HG02678 (cell line): ENCODE measurements at regions not wholly inside any gene's neighbourhood (a gene's known extent, or its start where the extent isn't known, plus 50 kb on each side); places are given as distances from the start of the nearest gene placed in this dataset.

Experiments used
- ATAC-seq: cut with Tn5 transposase; IDR thresholded peaks from one replicate; pipeline ENCODE4 v1.9.1; 2021; ENCODE audit warnings: mild to moderate bottlenecking, moderate library complexity; ENCODE audit not compliant: unreplicated experiment

DNA sequence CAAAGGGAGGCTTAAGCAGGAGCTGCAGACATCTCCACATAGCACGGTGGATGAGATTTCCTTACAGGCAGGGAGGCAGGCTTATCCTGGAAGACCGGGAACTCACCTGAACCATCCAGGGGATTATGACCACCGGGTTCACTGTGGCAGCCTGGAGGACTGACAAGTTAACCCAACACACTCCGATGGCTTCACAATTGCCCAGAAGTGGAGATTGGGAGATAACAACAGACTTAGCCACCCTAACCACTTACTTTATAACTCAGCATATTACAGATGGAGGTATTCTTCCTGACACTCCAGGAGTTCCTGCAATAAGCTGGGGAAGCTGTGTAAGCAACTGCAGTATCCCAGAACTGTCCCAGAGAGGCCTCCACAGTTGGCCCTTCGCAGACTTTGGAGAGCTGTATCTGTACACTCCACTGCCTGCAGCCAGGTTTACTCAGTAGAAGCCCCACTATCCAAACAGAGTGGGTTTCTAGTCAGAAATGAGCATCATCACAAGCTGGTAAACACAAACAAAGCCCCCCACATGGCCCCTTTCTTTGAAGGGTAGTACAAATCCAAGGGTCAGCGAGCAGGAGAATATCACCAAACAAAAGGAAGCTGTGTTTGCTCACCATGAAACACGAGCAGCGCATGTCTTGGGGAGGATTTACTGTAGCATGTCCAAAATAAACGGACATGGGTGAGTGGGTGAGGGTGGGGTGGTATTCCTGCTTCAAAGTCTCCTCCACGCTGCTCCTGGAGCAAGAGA lies 462.2 kb downstream of the RASEF start:
- ATAC-seq: no peak

DNA sequence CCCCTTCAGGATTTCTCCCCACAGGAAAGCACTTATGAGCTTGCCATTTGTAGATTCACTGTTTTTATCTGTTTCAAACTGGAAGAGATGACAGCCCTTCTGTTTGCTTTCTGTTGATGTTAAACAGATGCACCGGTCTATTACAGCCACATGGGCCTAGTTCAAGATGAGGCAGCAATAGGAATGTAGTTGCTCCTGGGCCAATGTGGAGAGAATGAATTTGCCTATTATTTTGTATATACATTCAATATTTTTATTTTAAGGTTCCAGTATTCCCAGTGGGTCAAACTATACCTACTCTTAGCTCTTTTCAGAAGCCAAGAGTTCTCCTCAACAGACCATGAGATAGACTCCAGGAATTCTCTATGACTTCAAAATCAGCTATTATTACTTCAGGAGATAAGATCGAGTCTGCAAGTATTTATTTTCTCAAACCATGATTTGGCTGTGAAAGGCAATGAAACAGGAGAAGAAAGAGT lies 461.6 kb downstream of the RASEF start:
- no peak for ATAC-seq

DNA sequence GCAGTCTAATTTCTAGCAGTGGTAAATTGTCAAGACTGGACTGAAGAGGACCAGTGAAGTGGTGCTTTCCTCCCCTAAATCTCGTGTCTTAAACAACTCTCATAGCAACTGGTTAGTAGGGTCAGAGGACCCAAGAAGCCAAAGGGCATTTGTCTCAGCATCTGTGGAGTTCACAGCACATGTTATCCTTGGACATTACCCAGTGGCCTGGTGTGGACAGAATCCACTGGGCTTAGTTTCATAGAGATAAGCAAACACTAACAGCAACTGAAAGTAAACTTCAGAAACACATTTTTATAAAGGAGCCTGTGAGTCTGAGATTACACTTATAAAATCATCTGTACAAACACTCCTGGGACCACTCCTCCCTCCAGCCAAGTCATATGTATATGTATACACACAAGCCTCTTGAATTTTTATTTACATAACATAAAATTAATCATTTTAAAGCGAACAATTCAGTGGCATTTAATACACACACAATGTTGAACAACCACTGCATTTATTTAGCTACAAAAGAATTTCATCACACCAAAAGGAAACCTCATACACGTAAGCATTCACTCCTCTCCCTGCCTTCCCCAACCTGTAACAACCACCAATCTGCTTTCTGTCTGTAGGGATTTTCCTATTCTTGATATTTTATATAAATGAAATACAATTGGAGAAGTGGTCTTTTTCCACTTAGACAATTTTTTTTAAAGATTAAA lies 457.8 kb downstream of the RASEF start:
- ATAC-seq: no peak

DNA sequence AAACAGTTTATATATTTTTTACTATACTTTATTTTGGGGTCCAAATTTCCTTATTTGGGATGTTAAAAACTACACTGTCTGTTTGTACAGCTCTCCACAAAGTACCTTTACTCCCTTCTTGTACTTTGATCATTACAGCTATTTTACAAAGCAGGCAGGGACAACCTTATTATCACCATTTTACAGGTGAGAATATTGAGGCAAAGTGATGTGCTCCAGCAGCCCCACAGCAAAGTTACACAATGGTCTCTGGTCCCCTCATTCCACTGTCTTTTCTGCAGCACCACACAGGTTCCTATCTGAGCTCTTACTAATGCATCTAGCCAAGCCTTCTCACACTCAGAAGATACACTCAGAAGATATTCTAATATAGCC lies 457.3 kb downstream of the RASEF start:
- ATAC-seq: no peak

DNA sequence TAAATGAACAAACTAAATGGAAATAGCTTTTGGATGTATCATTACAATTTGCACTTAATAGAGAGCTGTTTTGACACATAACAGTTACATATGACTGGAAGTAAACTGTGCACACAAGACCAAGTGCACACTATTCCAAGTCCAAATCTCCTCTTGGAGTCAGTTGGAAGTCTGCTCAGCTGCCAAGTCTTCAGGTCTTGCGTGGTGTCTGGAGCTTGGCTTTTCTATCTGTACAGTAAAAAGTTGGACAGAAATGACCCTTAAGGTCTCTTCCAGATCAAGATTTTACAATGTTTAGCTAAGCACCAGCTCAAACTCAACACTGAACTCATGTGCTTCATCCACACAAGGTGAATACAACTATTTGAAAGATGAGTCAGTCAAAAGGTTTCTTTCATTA lies 456.9 kb downstream of the RASEF start:
- ATAC-seq: no peak

DNA sequence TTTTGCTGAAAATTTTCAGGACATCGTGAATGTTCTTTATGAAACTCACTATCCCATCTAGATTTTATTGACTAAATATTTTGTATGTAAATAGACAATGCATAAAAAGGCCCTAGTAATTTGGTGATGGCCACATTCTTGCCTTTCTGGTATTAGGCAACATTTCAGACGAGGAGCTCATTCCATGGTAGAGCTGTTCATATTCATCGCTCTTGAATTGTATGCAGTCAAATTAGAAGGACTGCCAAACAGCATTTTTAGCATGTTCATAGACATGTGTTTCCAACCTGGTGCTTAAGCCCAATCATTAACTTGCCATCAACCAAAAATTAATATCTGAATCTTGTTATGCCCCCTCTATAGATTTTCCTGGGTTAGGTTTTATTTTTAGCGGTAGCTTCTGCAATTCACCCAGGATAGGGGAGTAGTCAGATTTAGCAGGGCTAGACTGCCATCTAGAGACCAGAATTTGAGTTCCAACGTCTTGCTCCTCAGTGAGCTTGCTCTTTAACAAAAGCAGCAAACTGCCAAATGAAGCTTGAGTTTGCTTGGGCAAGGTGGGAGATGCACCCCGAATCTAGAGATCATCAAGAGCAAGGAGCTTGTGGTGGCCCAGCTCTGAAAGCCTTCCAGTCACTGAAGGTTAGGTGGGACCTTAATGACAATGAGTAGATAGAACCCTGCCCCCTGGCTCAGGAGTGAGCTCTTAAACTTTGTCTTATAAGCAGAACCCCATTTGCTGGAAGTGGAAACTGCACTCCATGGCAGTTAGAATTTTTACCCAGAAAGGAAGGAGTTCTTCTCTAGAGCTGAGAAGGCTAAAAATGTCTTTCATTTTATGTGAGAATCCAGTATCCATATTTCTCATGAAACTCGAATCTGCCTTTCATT lies 456.2 kb downstream of the RASEF start:
- peak; percentile 48 for ATAC-seq

DNA sequence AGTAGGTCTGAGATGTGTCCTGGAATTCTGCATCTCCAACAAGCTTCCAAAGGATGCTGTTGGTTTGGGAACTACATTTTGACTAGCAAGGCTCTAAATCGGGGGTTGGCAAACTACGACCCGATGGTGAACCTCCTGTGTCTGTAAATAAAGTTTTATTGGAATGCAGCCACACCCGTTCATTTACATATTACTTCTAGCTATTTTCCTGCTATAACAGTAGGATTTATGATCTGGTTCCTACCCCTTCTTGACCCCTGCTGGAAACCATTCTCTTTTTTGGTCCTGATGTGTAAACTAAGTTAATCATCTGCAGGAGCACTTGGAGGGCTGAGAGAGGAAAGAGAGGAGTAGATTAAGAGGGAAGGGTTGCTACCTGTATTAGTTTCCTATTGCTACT lies 454.5 kb downstream of the RASEF start:
- ATAC-seq: no peak

DNA sequence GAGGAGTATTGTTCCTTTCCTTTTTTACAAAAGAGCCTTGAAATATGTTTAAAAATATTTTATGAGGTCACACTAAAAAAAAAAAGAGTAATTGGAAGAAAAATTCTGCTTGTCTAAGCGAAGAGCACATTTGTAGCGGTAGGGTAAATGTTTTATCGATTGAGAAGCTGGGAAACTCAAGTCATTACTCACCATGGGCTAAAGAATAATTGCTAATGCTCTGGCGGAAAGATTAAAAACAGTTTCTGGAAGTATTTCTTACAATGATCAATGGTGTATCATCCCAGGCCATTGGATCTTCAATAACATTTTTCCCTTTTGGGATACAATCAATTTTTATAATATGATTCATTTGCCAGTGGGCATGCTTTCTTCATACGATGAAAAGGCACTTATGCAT lies 450.0 kb downstream of the RASEF start:
- no peak for ATAC-seq

DNA sequence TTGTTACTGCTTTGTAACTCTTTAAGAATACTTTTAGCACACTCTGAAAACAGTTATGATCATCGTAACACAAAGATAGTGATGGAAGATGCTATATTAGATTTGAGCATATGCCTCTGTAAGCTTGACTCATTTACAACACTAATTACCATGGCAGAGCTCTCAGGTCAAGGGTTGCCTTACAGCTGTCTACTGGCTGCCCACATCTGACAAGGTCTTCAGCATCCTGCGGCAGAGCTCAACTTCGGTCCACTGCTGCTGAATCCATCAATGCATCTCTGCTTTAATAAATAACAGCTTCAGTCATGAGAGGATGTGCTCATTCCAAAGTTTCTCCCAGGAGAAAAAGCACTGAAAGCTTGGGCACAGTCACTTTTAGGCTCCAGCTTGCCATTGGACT lies 449.4 kb downstream of the RASEF start:
- ATAC-seq: no peak

DNA sequence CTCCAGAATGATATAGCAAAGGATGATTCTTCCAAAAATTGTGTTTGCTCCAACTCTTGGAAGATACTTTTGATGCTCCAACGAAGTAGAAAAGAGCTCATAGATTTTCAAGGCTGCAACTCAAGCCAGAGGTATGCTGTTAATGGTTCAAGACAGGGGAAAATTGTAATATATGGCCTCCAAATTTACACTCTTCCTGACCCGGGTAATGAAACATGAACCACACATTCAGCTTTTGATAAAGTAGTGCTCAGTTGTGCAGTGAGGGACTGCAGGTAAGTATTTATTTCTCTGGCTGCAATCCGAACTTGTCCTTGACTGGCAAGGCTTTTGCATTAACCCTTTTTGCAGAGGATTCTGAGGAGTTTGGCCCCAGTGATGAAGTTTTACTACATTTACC lies 446.4 kb downstream of the RASEF start:
- ATAC-seq: no peak

DNA sequence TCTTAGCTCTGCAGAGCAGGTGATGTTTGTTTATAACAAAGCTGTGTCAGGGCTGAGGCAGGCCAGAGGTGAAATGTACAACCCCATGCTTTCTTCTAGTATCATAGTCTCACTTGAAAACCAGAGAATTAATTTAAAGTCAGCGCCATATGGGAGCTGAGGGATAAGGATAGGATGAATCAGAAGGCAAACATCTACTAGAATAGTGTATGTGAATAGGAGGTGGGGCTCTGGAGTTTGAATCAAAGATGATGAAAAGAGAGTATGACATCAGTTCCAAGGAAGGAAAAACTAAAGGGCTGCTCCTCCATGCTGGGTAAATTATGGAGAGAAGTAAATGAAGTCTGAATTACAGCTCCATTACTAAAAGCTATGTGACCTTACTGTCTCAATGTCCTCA lies 441.5 kb downstream of the RASEF start:
- no peak for ATAC-seq

DNA sequence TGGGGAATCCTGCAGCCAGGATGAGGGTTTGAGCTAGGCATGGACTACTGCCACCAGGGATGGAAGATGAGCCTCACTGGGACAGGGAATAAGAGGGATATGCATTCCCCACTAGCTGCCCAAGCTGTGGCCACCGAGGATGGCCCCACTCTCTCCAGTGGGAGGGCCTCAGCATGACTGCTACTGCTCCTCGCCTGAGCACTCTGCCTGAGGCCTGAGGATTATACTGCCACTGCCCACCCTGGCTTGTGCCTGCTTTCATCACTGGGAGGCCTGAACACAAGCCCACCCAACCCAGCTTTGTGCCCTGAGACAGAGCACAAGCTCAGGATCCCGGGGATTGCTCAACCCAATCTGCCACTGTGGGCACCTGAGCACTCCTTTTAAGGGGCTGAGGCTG lies 425.6 kb downstream of the RASEF start:
- no peak for ATAC-seq

DNA sequence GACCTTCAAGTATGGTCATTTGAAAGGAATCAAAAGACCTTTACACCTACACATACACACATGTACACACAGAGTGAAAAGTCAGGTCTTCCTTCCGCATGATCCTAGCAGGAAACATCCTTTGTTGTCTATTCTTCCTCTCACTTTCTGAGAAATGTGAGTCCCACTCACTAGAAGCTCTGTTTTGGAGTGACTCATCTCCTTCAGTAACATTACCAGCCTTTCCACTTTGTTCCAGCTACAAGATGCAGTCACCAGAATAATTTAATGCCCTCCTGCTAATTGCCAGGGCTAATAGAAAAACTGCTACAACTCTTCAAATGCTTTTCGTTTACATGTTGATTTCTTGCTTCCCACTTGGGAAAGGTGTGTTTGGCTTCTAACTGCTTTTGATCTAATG lies 417.3 kb downstream of the RASEF start:
- no peak for ATAC-seq

DNA sequence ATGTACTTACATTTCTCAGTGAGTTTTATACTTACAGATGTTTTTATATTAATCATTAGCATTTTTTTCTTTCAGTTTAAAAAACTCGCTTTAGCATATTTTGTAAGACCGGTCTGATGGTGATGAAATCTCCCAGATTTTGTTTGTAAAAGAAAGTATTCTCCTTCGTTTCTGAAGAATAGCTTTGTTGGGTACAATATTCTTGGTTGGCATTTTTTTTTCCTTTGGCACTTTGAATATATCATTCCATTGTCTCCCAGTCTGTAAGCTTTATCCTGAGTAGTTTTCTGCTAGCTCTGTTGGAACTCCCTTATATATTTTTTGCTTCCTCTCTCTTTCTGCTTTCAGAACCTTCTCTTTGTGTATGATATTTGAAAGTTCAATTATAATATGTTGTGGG lies 412.6 kb downstream of the RASEF start:
- ATAC-seq: no peak

DNA sequence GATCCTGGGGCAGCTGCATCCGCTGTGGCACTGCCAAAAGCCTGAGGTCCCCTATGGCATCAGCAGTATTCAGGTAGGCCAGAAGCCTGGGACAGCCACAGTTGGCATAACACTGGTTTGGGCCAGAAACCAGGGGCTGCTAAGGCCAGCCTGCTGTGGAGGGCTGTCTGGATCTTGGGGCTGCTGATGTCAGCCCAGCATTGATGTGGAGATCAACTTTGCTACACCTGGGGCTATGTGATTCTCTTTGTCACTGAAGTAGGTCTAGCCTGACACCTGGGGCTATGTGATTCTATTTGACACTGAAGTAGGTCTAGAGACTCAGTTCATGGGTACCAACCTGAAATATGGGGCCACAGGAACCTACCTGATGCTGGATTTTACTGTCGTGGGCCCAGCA lies 411.5 kb downstream of the RASEF start:
- no peak for ATAC-seq

DNA sequence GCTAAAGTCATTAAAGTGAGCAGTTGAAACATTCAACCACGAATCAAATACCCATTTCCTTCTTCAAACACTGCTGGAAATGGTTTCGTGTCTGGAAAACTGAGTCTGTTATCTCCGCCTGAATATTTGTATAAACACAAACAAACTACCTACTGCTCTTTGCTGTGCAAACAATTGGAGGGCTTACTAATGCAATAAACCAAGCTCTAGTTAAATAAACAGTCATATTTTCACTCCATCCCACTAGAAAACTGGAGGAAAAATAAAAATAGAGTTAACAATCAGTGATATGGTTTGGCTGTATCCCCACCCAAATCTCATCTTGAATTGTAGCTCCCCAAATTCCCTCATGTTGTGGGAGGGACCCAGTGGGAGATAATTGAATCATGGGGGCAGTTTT lies 397.6 kb downstream of the RASEF start:
- ATAC-seq: no peak

DNA sequence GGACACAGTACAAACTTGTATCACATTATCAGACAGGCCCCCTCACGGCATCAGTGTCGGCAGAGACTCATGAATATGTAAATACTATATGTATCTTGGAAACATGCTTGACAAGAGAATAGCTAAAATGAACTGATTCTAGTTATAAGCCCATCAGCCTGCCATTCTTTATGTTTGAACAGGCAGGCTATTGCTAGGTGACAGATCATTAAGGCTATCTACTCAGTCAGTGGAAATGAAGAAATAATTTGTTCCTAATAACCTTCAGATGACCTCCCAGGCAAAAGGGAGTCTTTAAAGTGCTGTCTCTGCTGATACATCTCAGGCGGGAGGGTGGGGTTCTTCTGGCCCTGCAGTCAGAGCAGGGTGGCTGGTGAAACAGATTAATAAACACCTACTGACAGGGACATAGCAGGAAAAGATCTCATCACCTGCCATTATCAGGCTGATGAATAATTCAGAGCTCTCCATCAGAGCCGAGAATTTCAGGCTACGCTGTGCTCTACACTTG lies 394.2 kb downstream of the RASEF start:
- no peak for ATAC-seq

DNA sequence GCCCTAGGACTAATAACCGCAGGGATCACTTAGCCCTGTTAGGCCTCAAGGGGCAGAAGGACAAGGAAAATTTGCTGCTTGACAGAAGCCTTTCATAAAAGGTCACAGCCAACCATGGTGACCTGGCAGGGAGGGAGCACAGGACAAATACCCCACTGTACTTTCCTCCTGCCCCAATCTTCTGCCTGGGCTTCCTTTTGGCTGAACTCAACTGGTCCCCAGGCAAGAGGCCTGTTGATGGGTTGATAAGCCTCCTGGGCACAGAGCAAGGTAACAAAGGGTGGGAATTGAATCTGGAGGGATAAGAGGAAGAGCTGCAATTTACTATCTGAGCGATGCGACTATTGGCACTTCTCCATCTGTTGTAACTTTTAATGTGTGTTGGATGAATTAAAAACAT lies 392.9 kb downstream of the RASEF start:
- ATAC-seq: no peak

DNA sequence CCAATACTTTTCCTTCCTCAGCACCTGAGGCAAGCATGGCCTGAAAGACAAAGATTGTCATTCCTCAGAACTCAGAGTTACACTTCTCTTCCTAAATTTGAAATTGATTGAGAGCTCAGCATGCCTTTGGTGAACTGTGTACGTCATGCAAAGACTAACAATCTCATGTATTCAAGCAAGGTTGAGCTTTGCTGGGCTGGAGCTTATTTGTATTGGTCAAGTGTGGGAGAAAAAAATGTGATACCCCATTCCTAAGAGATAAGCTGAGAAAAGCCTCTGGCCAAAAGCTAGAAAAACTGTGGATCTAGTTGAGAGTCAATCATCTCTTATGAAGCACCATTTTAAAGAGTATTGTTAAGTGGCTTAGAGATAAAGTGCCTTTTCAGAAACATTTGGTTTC lies 392.2 kb downstream of the RASEF start:
- no peak for ATAC-seq

DNA sequence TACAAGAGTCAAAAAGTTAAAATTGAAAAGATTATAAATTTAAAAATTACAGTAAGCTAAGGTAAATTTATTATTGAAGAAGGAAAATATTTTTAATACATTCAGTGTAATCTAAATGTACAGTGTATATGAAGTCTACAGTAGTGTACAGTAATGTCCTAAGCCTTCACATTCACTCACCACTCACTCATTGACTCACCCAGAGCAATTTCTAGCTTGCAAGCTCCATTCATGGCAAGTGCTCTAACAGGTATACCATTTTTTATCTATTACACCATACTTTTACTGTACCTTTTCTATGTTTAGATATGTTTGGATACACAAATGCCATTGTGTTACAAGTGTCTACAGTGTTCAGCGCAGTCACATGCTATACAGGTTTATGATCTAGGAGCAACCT lies 389.7 kb downstream of the RASEF start:
- no peak for ATAC-seq

DNA sequence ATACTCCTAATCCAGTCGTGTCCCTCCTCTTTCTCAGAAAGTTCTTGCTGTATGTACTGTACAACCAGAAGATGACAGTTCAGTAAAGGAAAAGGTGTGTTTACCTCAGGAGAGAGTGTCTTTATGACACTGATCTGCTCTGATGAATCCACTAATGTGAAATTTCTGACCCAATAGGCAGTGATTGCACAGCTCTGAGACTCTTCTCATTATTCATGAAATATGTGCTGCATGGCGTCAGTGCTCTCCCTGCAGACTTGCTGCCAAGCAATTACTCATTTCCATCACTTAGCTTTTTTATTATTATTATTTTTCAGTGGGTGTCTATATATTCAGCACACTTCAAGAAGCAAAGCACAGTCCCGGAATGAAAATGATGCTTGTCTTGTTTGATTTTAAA lies 389.0 kb downstream of the RASEF start:
- ATAC-seq: no peak
